SKM-1 treated with dmso at 0.1 percent for 144 hours (cell line): ENCODE measurements at regions not wholly inside any gene's neighbourhood (a gene's known extent, or its start where the extent isn't known, plus 50 kb on each side); places are given as distances from the start of the nearest gene placed in this dataset.
"Not testable (repeated sequence)": the region's sequence is repeated elsewhere in the genome, so short reads cannot be mapped to it uniquely, and the experiment has no call there.

Experiments
- DNase-seq: peaks from one replicate; lab custom pipeline; 2025; ENCODE audit not compliant: unreplicated experiment; lab: John Stamatoyannopoulos, UW

DNA sequence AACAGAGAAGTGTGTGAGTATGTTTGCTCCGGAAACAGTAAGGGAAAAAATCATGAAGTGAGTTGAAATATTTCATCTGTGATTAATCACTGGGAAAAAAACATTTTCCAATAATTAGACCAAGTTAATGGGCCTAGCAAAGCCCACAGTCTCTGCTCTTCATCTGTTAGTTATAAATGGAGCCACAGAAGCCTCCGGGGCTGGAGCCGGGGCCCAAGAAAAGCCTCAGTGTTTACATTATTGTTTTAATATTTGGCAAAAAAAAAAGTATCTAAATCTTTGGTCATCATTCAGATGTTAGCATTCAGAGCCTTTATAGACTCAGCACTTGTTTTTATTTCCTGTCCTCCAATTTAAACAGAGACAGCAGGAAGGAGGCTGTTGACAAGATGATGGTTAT, 115.0 kb downstream of the UBE2U start:
- DNase-seq = no peak

DNA sequence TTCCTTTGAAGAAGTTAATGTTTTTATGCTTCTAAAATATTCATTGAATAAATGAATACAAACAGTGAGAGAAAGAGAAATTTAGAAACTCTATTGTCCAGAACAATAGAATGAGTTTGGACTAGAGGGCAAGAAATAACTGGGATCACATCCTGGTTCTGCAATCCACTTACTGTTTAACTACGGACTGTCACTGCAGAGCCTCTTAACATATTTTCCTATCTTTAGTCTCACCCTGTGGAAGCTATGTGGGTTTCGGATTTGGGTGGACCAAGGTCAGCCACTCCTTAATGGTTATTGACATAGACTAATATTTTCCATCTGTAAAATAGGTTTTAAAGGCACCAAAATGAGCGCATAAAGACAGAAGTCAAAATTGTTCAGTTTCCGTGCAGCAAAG, 116.6 kb downstream of the UBE2U start:
- DNase-seq = no peak

DNA sequence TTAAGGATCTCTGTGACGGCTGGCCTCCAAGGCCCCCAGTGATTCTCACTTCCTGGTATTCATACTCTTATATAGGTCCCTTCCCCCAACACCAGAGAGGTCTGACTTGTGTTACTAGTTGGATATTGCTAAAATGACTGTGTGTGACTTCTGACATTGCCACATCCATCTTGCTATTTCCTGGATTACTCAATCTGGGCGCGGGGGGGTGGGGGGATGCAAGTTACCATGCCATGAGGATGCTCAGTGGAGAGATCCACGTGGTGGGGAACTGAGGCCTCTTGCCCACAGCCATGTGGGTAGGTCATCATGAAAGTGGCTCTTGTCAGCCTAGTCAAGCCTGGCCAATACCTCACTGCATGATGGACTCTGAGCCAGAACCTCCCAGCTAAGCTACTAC, 117.0 kb downstream of the UBE2U start:
- DNase-seq = peak; percentile 86

DNA sequence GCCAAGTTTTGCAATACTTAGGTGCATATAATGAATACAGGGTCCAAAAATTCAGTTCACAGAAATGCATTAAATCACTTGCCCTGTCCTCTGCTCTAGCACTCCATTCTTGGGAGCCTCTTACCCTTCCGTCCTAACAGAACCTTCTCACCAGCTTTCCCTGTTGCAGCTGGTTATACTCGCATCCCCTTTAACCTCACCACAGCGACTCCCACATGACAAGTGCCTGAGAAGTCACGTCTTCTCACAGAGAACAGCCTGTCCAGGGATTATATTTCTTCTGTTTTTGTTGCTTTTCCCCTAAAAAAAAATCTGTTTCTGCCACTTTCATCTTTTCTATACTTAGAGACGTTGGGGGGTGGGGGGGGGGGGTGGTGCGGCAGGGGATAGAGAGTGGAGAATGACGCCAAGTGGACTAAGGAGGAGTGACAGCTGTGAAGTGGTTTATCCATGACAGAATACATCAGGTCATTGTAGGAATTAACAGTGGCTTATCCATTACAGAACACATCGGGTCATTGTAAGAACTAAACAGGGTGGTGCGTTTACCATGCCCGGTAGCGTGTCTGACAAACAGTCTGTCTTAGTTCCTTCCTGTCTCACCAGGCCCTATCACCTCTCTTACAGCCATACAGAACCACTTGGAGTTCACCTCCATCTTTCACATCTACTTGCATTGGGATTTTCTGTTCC, 117.6 kb downstream of the UBE2U start:
- peak; percentile 25 for DNase-seq

DNA sequence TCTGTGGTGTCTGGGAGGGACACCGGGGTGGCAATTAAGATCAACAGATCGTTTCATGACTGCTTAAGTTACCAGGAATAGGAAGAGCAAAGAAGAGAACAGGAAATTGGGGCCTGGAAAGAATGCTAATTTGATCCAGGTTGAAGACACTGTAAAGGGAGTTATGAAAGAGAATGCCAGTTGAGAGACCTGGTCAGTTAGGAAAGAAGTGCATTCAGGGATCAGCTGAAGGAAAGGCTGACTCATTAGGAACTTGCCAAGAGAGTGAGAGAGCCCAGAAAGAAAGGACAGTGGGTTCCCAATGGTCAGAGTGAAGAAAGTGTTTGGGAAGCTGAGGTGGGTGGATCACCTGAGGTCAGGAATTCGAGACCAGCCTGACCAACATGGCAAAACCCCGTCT, 119.6 kb downstream of the UBE2U start:
- no peak for DNase-seq

DNA sequence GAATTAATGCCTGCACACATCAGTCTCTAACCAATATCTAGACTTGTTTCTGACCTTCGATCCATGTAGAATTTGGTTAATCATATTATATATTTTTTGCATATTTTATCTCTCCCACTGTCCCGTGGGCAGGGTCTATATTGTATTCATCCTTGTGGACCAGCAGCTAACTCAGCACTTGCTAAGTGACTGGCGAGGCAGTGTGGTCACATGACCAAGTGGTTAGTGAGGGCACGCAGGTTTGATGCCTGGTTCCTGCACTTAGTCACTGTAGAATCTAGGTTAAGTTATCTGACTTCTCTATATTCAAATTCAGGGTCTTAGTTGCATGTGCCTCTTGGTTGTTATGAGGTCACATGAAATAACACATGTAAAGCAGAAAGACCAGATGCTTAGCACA, 120.5 kb downstream of the UBE2U start:
- DNase-seq = no peak

DNA sequence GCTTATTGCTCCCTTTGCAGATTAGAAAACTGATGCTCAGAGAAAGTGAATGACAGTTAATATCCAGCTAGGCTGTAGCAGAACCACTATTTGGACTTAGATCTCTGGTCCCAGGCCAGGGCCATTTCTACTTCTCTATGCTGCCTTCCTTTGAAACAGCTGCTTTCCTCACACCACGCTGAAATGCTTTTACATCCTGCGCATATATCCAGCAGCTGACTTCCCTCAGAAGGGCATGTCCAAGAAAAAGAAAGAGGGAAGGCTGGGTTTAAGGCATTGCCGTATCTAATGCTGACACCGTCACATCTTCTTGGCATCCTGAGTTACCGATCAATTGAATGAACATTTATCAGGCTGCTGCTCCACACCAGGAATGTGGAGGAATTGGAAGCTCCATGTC, 122.4 kb downstream of the UBE2U start:
- DNase-seq = no peak

DNA sequence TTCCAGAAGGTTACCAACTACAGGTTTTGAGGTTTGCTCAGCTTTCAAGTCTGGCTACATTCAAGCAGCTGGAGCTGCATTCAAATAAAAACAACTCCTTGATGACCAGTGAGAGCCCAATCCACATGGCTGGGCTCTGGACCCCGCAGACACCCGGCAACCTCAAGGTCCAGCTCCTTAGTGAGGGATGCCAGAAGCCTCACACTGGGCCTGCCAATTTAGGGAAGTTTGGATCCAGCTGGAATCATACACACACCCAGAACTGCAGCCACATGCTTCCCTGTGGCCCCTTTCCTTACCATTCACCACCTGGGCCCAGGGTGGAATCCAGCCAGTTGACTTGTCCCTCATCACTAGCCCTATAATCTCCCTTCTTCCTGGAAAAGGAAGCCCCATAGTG, 123.7 kb downstream of the UBE2U start:
- DNase-seq = no peak

DNA sequence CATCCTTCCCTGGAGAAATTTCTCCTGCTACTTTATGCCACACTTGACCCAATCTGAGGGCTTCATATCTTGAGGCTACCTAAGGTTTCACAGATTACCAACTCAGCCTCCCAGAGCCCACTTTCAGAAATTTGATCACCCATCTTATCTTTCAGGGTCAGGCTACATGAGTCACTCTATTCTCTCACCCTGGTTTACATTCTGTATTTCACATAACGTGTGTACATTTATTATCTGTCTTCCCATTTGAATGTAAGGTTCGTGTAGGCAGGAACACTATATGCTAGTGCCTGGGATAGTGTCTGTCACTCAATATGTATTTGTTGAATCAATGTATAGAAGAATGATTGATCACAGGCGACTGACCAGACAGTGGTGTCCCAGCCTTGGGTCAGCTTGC, 124.8 kb downstream of the UBE2U start:
- no peak for DNase-seq

DNA sequence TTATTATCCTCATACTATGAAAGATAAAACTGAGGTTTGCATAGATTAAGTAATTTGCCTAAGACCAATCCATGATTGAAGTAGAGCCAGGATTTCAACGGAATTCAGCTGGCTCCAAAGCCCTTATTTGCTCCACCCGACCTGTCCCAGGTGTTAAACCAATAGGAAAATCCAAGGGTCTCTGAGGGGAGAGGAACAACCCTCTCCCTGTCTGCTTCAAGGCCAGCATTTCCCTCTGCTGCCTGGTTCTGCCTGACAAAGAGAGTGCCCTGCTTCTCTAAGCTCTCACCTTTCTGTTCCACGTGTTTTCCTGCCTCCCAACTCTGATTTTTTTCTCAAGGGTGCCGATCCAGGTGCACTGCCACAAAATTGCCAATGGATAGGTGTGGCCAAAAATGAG, 127.4 kb downstream of the UBE2U start:
- DNase-seq = no peak

DNA sequence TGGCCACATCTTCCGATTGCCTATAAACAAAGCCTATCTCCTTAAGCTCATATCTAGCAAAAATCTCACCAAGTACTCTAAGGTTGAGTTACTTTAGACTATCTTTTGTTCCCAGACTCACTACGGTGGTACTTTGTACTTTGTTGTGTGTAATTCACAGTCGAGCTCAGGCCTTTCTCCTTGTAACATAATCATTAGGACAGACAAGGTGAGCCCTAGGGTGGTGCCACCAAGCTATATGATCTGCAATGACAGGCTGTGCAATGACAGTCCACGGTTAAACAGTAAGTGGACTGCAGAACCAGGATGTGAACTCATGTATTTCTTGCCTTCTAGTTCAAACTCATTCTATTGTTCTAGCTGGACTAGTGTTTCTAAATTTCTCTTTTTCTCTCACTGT, 132.2 kb downstream of the UBE2U start:
- no peak for DNase-seq

DNA sequence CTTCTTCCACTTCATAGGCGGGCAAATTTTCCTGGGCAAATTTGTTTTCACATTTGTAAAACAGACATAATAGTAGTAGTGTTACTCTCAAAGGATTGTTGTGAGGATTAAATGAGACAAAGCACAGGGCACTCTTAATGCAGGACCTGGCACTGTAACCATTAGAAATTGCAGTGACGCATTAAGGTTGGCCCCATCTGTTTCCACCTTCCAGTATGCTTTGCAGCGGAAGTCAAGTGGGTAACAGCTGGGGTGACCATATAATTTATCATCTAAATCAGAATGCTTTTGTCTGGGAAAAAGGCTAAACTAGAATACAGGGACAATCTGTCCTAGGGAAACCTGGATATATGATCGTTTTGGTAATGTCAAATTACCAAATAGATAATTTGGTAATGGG, 132.5 kb upstream of the CACHD1 start:
- no peak for DNase-seq

DNA sequence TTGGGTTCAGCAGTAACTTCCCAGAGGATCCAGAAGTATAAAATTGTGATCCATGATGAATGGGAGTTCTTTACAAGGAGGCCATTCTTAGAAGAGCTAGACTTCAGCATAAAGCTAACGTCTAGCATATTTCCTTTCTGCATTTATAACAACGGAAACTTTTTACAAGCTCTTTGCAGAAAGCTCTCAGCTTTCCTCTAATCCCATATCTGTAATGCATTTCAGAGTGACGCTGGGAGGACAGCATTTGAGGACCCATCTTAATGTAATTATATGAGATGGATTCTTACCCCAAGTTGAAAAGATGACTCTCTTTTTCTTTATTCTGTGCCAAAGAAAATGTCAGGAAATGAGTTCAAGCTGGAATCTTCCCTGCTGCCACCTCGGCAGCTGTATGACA, 132.0 kb upstream of the CACHD1 start:
- no peak for DNase-seq

DNA sequence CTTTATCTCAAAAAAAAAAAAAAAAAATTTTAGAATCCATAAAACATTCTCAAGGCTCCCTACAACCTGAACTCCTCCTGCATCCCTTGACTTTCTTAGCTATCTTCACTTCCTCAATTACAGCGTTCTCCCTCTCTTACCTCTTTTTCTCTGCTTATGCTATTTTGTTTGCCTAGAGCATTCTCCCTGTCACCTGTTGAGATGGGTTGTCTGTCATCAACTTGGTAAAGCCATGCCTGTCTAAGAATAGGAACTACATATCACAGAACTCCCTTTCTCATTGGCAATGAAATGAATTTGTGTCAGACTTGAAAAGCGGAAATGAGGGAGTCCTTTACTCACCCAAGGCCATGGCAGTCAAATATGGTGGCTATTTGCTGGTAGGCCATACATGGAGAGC, 129.6 kb upstream of the CACHD1 start:
- DNase-seq = no peak

DNA sequence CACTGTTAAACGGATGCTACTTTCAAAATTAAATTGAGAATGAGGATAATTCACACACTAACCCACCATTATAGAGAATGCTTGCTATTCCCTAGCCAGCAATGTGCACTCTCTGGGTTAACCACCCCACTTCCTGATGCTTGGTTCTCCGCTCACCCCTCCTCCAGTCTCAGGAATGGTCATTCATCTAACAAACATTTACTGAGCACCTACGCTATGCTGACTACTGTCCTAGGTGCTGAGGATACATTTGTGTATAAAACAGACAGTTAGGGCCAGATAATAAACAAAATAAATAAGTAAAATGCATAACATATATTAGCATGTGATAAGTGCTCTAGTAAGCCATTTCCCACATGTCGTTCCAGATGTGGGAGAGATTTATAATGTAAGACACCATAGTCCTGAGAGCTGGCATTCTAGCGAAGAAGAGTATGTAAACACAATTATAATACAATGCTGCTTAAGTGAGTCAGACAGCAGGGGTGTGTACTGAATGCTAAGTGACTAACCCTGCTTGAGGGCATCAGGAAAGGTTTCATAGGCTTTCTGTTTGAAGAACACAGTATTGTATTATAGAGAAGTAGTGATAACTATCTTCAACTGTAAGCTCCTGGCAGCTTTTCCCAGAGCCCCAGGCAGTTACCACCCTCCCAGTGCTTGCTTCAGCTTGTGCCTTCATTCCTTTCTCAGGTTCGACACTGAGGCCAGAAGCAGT, 126.7 kb upstream of the CACHD1 start:
- no peak for DNase-seq

DNA sequence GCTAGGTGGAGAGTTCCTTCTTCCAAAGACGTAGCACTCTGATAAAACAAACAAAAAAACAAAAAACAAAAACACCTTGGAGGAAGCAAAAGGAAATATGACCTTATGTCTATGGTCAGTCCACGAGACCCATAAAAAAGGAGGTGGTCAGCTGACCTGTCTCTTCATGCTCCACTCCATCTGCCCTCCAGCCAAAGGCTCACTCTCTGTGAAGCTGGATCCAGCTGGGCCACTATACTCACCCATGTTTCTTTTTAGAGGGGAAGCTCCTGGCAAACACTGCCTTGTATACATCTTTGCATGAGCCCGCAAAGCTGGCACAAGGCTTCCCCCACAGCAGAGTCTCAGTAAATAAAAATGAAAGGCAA, 126.1 kb upstream of the CACHD1 start:
- DNase-seq = no peak

DNA sequence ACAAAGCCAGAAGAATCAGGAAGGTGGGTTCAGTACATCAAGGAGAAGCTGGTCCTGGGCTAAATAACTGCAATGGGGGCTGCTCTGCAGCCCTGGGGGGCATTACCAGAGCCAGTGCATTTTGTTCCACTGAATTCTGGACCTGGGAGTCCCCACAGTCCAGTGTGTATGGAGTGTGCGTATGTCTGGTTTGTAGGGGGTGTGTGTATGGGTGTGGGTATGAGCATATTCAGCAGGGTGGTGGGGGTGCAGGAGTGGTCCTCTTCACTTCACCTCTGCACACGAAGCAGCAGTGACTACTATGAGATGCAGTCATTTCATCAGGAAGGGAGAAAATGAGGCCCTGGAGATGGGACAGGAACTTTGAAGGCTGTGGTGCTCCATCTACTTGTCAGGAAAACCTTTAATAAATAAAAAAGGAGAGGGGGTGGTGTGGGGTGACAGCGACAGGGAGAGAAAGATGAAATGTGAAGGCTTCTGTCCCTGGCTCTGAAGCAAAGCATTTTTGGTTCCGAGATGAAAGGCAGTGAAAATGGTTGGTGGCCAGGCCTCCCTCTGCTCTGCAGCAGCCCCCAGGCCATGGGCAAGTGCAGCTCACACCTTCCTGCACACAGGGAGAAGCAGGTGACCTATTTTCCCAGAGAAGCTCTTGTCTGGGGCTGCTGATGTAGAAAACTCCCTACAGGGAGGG, 121.5 kb upstream of the CACHD1 start:
- no peak for DNase-seq

DNA sequence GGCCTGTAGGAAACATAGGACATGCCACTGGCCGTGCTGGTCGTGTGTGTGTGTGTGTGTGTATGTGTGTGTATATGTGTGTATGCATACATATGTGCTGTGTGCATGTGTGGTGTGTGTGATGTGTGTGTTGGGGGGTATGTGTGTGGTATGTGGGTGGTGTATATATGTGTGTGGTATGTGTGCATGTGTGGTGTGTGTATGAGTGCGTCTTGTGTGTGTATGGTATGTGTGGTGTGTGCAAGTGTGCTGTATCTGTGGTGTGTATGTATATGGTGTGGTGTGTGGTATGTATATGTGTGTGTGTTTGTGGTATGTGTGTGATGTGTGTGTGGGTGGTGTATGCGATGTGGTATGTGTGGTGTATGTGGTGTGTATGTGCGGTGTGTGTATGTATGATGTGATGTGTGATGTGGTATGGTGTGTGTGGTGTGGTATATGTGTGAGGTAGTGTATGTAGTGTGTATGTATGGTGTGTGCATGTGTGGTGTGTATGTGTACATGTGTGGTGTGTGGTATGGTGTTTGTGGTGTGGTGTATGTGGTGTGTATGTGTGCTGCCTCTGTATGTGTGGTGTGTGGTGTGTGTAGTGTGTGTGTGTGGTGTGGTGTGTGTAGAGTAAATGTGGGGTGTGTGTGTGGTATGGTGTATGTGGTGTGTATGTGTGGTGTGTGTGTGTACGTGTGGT, 120.8 kb upstream of the CACHD1 start:
- DNase-seq = no peak

DNA sequence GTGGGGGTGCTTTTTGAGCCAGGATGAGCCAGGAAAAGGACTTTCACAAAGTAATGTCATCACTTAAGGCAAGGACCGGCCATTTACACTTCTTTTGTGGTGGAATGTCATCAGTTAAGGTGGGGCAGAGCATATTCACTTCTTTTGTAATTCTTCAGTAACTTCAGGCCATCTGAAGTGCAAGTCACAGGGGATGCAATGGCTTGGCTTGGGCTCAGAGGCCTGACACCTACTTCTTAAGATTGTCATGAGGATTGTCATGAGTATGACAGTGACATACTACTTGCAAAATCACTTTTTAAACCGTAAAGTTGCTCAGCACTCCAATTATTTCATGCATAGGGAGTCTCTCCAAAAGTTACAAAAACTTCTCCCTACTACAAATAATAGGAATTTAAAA, 114.4 kb upstream of the CACHD1 start:
- DNase-seq = not testable (repeated sequence)

DNA sequence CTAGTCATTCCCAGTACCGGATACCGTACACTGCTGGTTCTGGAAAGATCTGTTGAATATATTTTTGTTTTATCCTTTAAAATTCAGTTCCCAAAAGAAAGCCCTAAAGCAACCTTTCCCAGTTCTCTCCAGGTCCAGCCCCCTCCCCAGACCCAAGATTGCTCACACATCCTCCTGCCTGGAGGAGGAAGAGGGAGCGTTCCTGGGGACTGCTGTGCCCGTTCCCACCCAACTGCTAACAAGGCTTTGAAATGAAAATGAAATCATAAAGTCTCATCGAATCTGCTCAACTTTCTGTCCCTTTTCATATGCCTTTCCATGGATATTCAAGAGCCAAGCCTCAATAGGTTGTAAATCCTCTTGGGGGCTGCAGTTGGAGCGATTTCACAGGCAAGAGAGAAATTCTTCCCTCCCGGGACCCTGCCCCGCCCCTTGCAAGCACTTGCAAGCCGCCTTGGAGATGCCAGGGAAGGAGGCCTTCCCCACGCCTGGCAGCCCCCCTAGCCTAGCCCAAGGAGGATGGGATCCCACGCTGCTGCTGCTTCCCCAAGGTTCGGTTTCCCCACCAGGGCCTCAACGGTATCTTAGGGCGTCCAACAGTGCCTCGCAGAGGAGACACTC, 113.2 kb upstream of the CACHD1 start:
- DNase-seq = no peak

DNA sequence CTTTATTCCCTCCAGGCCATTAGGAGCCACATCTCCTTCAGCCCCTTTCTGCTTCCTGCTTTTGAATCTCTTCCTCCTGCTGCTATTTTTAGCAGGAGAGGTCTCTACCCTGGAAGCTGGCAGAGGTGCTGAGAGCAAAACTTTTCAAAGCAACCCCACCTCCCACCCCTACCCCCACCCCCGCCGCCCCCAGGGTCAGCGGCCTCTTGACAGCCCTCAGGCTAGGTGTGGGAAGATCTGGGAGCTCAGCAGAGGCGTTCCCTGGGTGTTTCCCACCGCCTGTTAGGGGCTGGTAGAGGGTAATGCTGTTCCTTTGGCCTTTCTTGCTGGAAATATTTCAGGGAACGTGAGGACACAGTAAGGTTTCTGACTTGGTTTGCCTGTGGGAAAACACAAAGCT, 112.5 kb upstream of the CACHD1 start:
- no peak for DNase-seq
